GM11168 (cell line): ENCODE measurements at regions not wholly inside any gene's neighbourhood (a gene's known extent, or its start where the extent isn't known, plus 50 kb on each side); places are given as distances from the start of the nearest gene placed in this dataset.

Source experiments
- in situ Hi-C: fragments of 300-500 bp; cut with MboI; formaldehyde crosslinking; loops from one replicate; pipeline ENCODE4 v1.12.0; 2022; ENCODE audit warnings: low sequenced_read_pairs; ENCODE audit not compliant: unreplicated experiment

GRCh38 chr2:126843081-126843480, 55.6 kb upstream of the TEX51 start:
- in situ Hi-C loops: no loop called here

GRCh38 chr2:126846241-126846640, 52.4 kb upstream of the TEX51 start:
- in situ Hi-C loops: no loop called here
